Kidney (tissue), 13 donors: ENCODE measurements at regions not wholly inside any gene's neighbourhood (a gene's known extent, or its start where the extent isn't known, plus 50 kb on each side); places are given as distances from the start of the nearest gene placed in this dataset.

Source experiments
- DNase-seq, 5 donors: peaks; one replicate each; pipeline ENCODE4 v3.0.0-alpha.2; 2013 to 2020
- FAIRE-seq: peaks from 2 replicates; lab custom pipeline; 2012; peaks lifted over from hg19 to GRCh38; lab: Jason Lieb, UNC
- H3K27ac ChIP-seq, 2 donors: one replicate each; pipeline ENCODE4 v1.7.0; 2013; ENCODE audit warnings: low read depth in 2 of 2, low read length in 2 of 2, inconsistent platforms in 1 of 2
- H3K27me3 ChIP-seq: one replicate; pipeline ENCODE4 v1.7.1; 2013; ENCODE audit warnings: low read length, inconsistent platforms; ENCODE audit not compliant: control insufficient read depth, insufficient read depth
- H3K36me3 ChIP-seq, 3 donors: one replicate each; pipeline versions ENCODE4 v1.7.0 to v1.7.1; 2013; ENCODE audit warnings: low read length in 3 of 3, control low read depth in 1 of 3, inconsistent platforms in 1 of 3; ENCODE audit not compliant: insufficient read depth in 3 of 3, control insufficient read depth in 2 of 3
- H3K4me1 ChIP-seq, 3 donors: one replicate each; pipeline versions ENCODE4 v1.7.0 to v1.7.1; 2013; ENCODE audit warnings: low read length in 3 of 3, inconsistent platforms in 1 of 3, low read depth in 1 of 3; ENCODE audit not compliant: control insufficient read depth in 2 of 3, insufficient read depth in 2 of 3
- H3K4me3 ChIP-seq, 3 donors: one replicate each; pipeline versions ENCODE4 v1.7.0 to v1.8.1; 2013; ENCODE audit warnings: low read length in 3 of 3, control low read depth in 1 of 3, inconsistent platforms in 1 of 3
- H3K9ac ChIP-seq, 3 donors: one replicate each; pipeline versions ENCODE4 v1.7.0 to v1.7.1; 2013; ENCODE audit warnings: low read length in 3 of 3, control low read depth in 1 of 3, inconsistent platforms in 1 of 3
- H3K9me3 ChIP-seq, 3 donors: one replicate each; pipeline versions ENCODE4 v1.7.0 to v1.7.1; 2013; ENCODE audit warnings: low read length in 3 of 3, control low read depth in 1 of 3, inconsistent platforms in 1 of 3; ENCODE audit not compliant: control insufficient read depth in 2 of 3, insufficient read depth in 1 of 3
- intact Hi-C: fragments of 100-400 bp; cut with DNase I; formaldehyde crosslinking; loops from one replicate; pipeline ENCODE4 v1.11.1; 2022
- TF ChIP-seq, protein P1 (sequence below): IDR thresholded peaks from 3 replicates; pipeline ENCODE4 v1.5.1; 2012; ENCODE audit warnings: mild to moderate bottlenecking, moderate library complexity, borderline replicate concordance; ENCODE audit not compliant: insufficient read depth; ENCODE audit errors: extremely low read depth
- donor health status: control.
- donor health status: control.
- donor health status: control.
- donor health status: control.
- donor health status: control.
- donor health status: DM: yes; HTN: yes; CAD: no.
- donor health status: Normal renal cell carcinoma (clear cell type).

DNA sequence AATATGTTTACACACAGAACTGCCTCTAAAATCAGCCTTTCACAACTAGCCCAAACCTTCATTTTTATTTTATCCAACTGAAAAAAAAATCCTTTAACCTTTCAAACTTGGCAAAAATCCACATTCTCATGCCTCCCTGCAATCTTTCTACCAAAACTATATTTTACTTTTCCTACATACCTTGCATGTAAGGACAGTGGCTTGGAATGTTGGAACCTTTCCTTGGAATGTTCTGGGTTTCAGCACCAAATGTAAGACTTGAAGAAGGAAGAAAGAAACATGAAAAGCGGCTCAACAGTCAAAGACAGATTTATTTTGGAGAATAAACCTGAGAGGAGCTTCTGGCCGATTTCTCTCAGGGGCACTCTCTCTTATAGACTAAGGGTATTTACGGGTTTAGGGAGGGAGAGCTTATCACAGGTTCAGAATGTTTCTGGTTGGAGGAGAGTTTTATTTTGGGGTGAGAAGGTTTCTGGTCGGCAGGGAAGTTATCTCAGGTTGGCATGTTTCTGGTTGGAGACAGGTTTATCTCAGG lies 79.7 kb downstream of the RRM2 start:
- intact Hi-C loops = no loop called here
- TF ChIP-seq, protein P1, sequence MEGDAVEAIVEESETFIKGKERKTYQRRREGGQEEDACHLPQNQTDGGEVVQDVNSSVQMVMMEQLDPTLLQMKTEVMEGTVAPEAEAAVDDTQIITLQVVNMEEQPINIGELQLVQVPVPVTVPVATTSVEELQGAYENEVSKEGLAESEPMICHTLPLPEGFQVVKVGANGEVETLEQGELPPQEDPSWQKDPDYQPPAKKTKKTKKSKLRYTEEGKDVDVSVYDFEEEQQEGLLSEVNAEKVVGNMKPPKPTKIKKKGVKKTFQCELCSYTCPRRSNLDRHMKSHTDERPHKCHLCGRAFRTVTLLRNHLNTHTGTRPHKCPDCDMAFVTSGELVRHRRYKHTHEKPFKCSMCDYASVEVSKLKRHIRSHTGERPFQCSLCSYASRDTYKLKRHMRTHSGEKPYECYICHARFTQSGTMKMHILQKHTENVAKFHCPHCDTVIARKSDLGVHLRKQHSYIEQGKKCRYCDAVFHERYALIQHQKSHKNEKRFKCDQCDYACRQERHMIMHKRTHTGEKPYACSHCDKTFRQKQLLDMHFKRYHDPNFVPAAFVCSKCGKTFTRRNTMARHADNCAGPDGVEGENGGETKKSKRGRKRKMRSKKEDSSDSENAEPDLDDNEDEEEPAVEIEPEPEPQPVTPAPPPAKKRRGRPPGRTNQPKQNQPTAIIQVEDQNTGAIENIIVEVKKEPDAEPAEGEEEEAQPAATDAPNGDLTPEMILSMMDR = no peak
- H3K27me3 ChIP-seq = no peaks in the 10 kb centered on the region
- H3K9ac ChIP-seq = no peak overlapping the region
- FAIRE-seq = no peak
- DNase-seq = no peak
- no peak overlapping the region for H3K4me3 ChIP-seq
- no peaks in the 10 kb centered on the region for H3K9me3 ChIP-seq
- H3K4me1 ChIP-seq = no peaks in the 10 kb centered on the region
- no peak overlapping the region for H3K27ac ChIP-seq
- no peaks in the 10 kb centered on the region for H3K36me3 ChIP-seq

- no peak for FAIRE-seq
- peak in 1 of 5 donors; percentile 43 for DNase-seq
These were observed 82.0 kb downstream of the RRM2 start for GRCh38 chr2:10204326-10205161.

DNA sequence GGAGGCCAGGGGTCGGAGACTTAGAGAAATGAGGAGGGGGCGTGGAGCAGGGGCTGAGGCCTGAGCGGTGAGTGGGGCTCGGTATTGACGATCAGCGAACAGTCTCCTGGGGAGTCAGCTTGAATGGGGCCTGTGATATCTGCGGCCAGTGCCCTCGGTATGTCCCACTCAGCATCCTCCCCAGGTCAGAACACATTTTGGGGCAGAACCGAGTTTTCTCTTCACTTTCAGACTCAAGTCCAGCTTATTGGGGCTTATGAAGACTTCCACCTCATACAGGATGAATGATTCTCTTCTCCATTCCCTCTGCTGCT lies 82.6 kb downstream of the RRM2 start:
- TF ChIP-seq, protein P1 = no peak
- no peak for FAIRE-seq
- Histone ChIP-seq H3K27me3 (no peaks in the 10 kb centered on the region), H3K4me3 (no peak overlapping the region), H3K9ac (no peak overlapping the region), H3K4me1 (no peaks in the 10 kb centered on the region), H3K36me3 (no peaks in the 10 kb centered on the region), H3K9me3 (no peaks in the 10 kb centered on the region), H3K27ac (no peak overlapping the region)
- intact Hi-C loops = no loop called here
- peak in 1 of 5 donors; percentile 41 for DNase-seq

More at GRCh38 chr2:10204326-10205161, 82.0 kb downstream of the RRM2 start:
- Histone ChIP-seq H3K9me3 (no peaks in the 10 kb centered on the region), H3K36me3 (no peaks in the 10 kb centered on the region), H3K9ac (no peak overlapping the region), H3K4me1 (no peaks in the 10 kb centered on the region), H3K27ac (no peak overlapping the region), H3K27me3 (no peaks in the 10 kb centered on the region), H3K4me3 (no peak overlapping the region)
- intact Hi-C loops = no loop called here
- TF ChIP-seq, protein P1 = no peak
